GM13976 (cell line): ENCODE measurements at regions not wholly inside any gene's neighbourhood (a gene's known extent, or its start where the extent isn't known, plus 50 kb on each side); places are given as distances from the start of the nearest gene placed in this dataset.

ENCODE experiments used
- DNase-seq: peaks from one replicate; pipeline ENCODE4 v3.0.0; 2012; ENCODE audit warnings: low spot score
- CTCF ChIP-seq: IDR thresholded peaks from 2 replicates; pipeline ENCODE4 v1.5.1; 2012; ENCODE audit warnings: borderline replicate concordance, mild to moderate bottlenecking; ENCODE audit not compliant: insufficient read depth; ENCODE audit errors: extremely low read depth, missing control alignments, control extremely low read depth
- in situ Hi-C: fragments of 300-500 bp; cut with MboI; formaldehyde crosslinking; loops from one replicate; pipeline ENCODE4 v1.12.0; 2022; ENCODE audit warnings: low sequenced_read_pairs, mixed read lengths, inconsistent platforms; ENCODE audit not compliant: unreplicated experiment

GRCh38 chr13:34462843-34463242 lies 479.2 kb upstream of the NBEA start:
- no peak for TF ChIP-seq CTCF
- DNase-seq, result no peak
- in situ Hi-C loops, result no loop called here

- in situ Hi-C loops, result no loop called here
- no peak for DNase-seq
- no peak for TF ChIP-seq CTCF
These were observed 478.1 kb upstream of the NBEA start for GRCh38 chr13:34464011-34464410.

- TF ChIP-seq CTCF, result no peak
- in situ Hi-C loops, result no loop called here
- DNase-seq, result no peak
These were observed 476.6 kb upstream of the NBEA start for GRCh38 chr13:34465423-34465922.

- in situ Hi-C loops, result no loop called here
- DNase-seq, result no peak
- no peak for TF ChIP-seq CTCF
These were observed 475.8 kb upstream of the NBEA start for GRCh38 chr13:34466301-34466700.

GRCh38 chr13:34467450-34468083 lies 474.5 kb upstream of the NBEA start:
- DNase-seq, result no peak
- in situ Hi-C loops, result no loop called here
- no peak for TF ChIP-seq CTCF

GRCh38 chr13:34469196-34469986 lies 472.7 kb upstream of the NBEA start:
- no peak for DNase-seq
- in situ Hi-C loops, result no loop called here
- no peak for TF ChIP-seq CTCF
